Spleen (tissue), 11 donors: ENCODE measurements at regions not wholly inside any gene's neighbourhood (a gene's known extent, or its start where the extent isn't known, plus 50 kb on each side); places are given as distances from the start of the nearest gene placed in this dataset.
"Not testable (repeated sequence)": the region's sequence is repeated elsewhere in the genome, so short reads cannot be mapped to it uniquely, and the experiment has no call there.

ENCODE experiments used
- DNase-seq: peaks from one replicate; pipeline ENCODE4 v3.0.0-alpha.2; 2020
- H3K27ac ChIP-seq, 8 donors: fragments of 200-600 bp; sonication (generic) in 7 of 8; 1 replicate in 4 of 8; 2 replicates in 4 of 8; pipeline versions ENCODE4 v1.5.0 to v1.8.0; 2016 to 2021; ENCODE audit warnings: inconsistent platforms in 4 of 8, mild to moderate bottlenecking in 4 of 8, moderate library complexity in 1 of 8
- H3K27me3 ChIP-seq, 7 donors: fragments of 200-600 bp; sonication (generic) in 6 of 7; replicated peaks in 1 of 7; 1 replicate in 4 of 7; 2 replicates in 3 of 7; pipeline versions ENCODE4 v1.5.0 to v1.8.0; 2016 to 2021; ENCODE audit warnings: inconsistent platforms in 3 of 7, mild to moderate bottlenecking in 1 of 7
- H3K36me3 ChIP-seq, 6 donors: fragments of 200-600 bp; sonication (generic) in 5 of 6; 1 replicate in 4 of 6; 2 replicates in 2 of 6; pipeline versions ENCODE4 v1.5.0 to v1.8.0; 2016 to 2021; ENCODE audit warnings: inconsistent platforms in 2 of 6
- H3K4me1 ChIP-seq, 6 donors: fragments of 200-600 bp; sonication (generic) in 5 of 6; 1 replicate in 3 of 6; 2 replicates in 3 of 6; pipeline versions ENCODE4 v1.5.0 to v1.8.0; 2016 to 2021; ENCODE audit warnings: inconsistent platforms in 3 of 6
- H3K4me3 ChIP-seq, 8 donors: fragments of 200-600 bp; sonication (generic) in 7 of 8; 1 replicate in 4 of 8; 2 replicates in 4 of 8; pipeline versions ENCODE4 v1.5.0 to v1.8.0; 2016 to 2021; ENCODE audit warnings: inconsistent platforms in 4 of 8, mild to moderate bottlenecking in 4 of 8, moderate library complexity in 2 of 8
- H3K9me3 ChIP-seq, 8 donors: fragments of 200-600 bp; sonication (generic) in 7 of 8; 1 replicate in 4 of 8; 2 replicates in 4 of 8; pipeline versions ENCODE4 v1.5.0 to v1.8.0; 2016 to 2021; ENCODE audit warnings: inconsistent platforms in 4 of 8
- CTCF ChIP-seq, 11 experiments: fragments of 200-600 bp in 7 of 11; fragments of 450-650 bp in 4 of 11; sonication (generic) in 4 of 11; IDR thresholded peaks in 8 of 11; conservative IDR thresholded peaks in 3 of 11; 1 replicate in 7 of 11; 2 replicates in 4 of 11; pipeline versions ENCODE4 v1.4.0 to v1.8.0; 2016 to 2021; ENCODE audit warnings: antibody characterized with exemption in 11 of 11, inconsistent platforms in 4 of 11, mild to moderate bottlenecking in 1 of 11
- POLR2A ChIP-seq, 3 donors: fragments of 450-650 bp; IDR thresholded peaks; one replicate each; pipeline ENCODE4 v1.5.1; 2017; ENCODE audit warnings: antibody characterized with exemption in 3 of 3, mild to moderate bottlenecking in 1 of 3
- POLR2AphosphoS5 ChIP-seq, 3 donors: sonication (generic); formaldehyde crosslinking; IDR thresholded peaks; one replicate each; pipeline ENCODE4 v1.5.1; 2017; ENCODE audit warnings: antibody characterized with exemption in 3 of 3
- WGBS, 5 donors: extraction: QIAGEN DNeasy Blood & Tissue Kit in 3 of 5; methylation state at CpG; one replicate each; pipeline versions ENCODE4 v1.1.5 to v1.1.7; 2013 to 2018; 5-methylcytosine and 5-hydroxymethylcytosine counted together
- intact Hi-C: fragments of 100-400 bp; cut with DNase I; formaldehyde crosslinking; loops from one replicate; pipeline ENCODE4 v1.15.0; 2023; ENCODE audit warnings: low total_unique reads
- donor health status: healthy with polysubstance abuse.
- donor health status: DM: no; HTN: no; CAD: no; lungs with moderate emphysema.
- donor health status: DM: no; HTN: no; CAD: no.
- donor health status: Bipolar disorder and iron deficiency.
- donor health status: healthy.
- donor health status: DM: no; HTN: no; CAD: no.
- donor health status: DM: yes; HTN: yes; CAD: no.

GRCh38 chr12:9404031-9404430, 195.8 kb upstream of the PZP start:
- Histone ChIP-seq H3K27ac (no peak overlapping the region), H3K36me3 (peaks cover 0 to 5% (median 0%) of the 10 kb centered on the region in 6 donors), H3K4me3 (no peak overlapping the region), H3K27me3 (no peaks in the 10 kb centered on the region), H3K9me3 (peaks cover 0 to 8% (median 0%) of the 10 kb centered on the region in 8 donors), H3K4me1 (no peaks in the 10 kb centered on the region)
- no peak for TF ChIP-seq CTCF (IDR thresholded peaks at IDR 0.05 in 8 of 11, conservative IDR thresholded peaks at IDR 0.05 in 3 of 11)
- intact Hi-C loops = no loop called here
- no peak for DNase-seq
- WGBS, 5 donors = 84 to 95% (median 85%) methylated on average over 13 to 20 of the region's 20 CpGs; no CpG with 5 or more reads in 2 of the 5 donors

- DNase-seq, H3K27me3 ChIP-seq, H3K4me1 ChIP-seq, H3K36me3 ChIP-seq, intact Hi-C loops, H3K27ac ChIP-seq, H3K9me3 ChIP-seq, H3K4me3 ChIP-seq: not testable (repeated sequence)
- 79 to 99% (median 85%) methylated on average over 5 to 24 of the region's 29 CpGs for WGBS, 5 donors
Measured at GRCh38 chr12:9402432-9403040, 194.3 kb upstream of the PZP start.

- H3K36me3 ChIP-seq, H3K4me1 ChIP-seq, H3K27ac ChIP-seq, H3K27me3 ChIP-seq, intact Hi-C loops, H3K4me3 ChIP-seq, DNase-seq, H3K9me3 ChIP-seq: not testable (repeated sequence)
- WGBS, 5 donors = 94 to 97% (median 97%) methylated on average over 12 to 14 of the region's 14 CpGs
Measured at GRCh38 chr12:9396367-9396766, 188.2 kb upstream of the PZP start.

GRCh38 chr12:9395220-9395619, 187.0 kb upstream of the PZP start:
- H3K9me3 ChIP-seq, H3K27me3 ChIP-seq, H3K36me3 ChIP-seq, DNase-seq, intact Hi-C loops, H3K4me1 ChIP-seq, H3K27ac ChIP-seq, H3K4me3 ChIP-seq: not testable (repeated sequence)
- WGBS, 5 donors = 91% methylated on average over 1 of the region's 5 CpGs; no CpG with 5 or more reads in 4 of the 5 donors

GRCh38 chr12:9392842-9393241, 184.6 kb upstream of the PZP start:
- intact Hi-C loops = no loop called here
- no peak for DNase-seq
- Histone ChIP-seq H3K36me3 (peaks cover 0 to 7% (median 0%) of the 10 kb centered on the region in 6 donors), H3K4me3 (no peak overlapping the region), H3K9me3 (no peaks in the 10 kb centered on the region), H3K27ac (no peak overlapping the region), H3K4me1 (peaks cover 1 to 13% (median 7%) of the 10 kb centered on the region in 6 donors), H3K27me3 (no peaks in the 10 kb centered on the region)
- TF ChIP-seq CTCF (IDR thresholded peaks at IDR 0.05 in 8 of 11, conservative IDR thresholded peaks at IDR 0.05 in 3 of 11) (no peak), POLR2AphosphoS5 (IDR thresholded peaks at IDR 0.05) (no peak), POLR2A (IDR thresholded peaks at IDR 0.05) (no peak)
- WGBS, 5 donors = 74 to 89% (median 78%) methylated on average over 1 of the region's 1 CpG

- Histone ChIP-seq H3K4me1 (peaks cover 4 to 22% (median 15%) of the 10 kb centered on the region in 6 donors), H3K27me3 (no peaks in the 10 kb centered on the region), H3K4me3 (no peak overlapping the region), H3K36me3 (peaks cover 0 to 7% (median 0%) of the 10 kb centered on the region in 6 donors), H3K9me3 (no peaks in the 10 kb centered on the region), H3K27ac (no peak overlapping the region)
- no peak for TF ChIP-seq POLR2A (IDR thresholded peaks at IDR 0.05)
- no peak for DNase-seq
- 70 to 89% (median 81%) methylated on average over 2 of the region's 2 CpGs for WGBS, 5 donors
- intact Hi-C loops = no loop called here
Measured at GRCh38 chr12:9391815-9392214, 183.6 kb upstream of the PZP start.
